ENCODE measurements at regions not wholly inside any gene's neighbourhood (a gene's known extent, or its start where the extent isn't known, plus 50 kb on each side); places are given as distances from the start of the nearest gene placed in this dataset.
"Not testable (repeated sequence)": the region's sequence is repeated elsewhere in the genome, so short reads cannot be mapped to it uniquely, and the experiment has no call there.

GRCh38 chr19:29045679-29046254 is 167.2 kb downstream of the UQCRFS1 start:
- H3K4me1 ChIP-seq (ENCODE audit: insufficient read depth, low read length), result no peaks in the 10 kb centered on the region

GRCh38 chr19:29044037-29044436 is 168.9 kb downstream of the UQCRFS1 start:
- H3K27me3 ChIP-seq (ENCODE audit: insufficient read depth, low read length), result no peaks in the 10 kb centered on the region
- no peaks in the 10 kb centered on the region for H3K9me3 ChIP-seq (ENCODE audit: low read depth, low read length)
- no peak overlapping the region for H3K4me3 ChIP-seq (ENCODE audit: low read length)
- no peaks in the 10 kb centered on the region for H3K4me1 ChIP-seq (ENCODE audit: insufficient read depth, low read length)

More at GRCh38 chr19:29045679-29046254, 167.2 kb downstream of the UQCRFS1 start:
- no peaks in the 10 kb centered on the region for H3K9me3 ChIP-seq (ENCODE audit: low read depth, low read length)
- H3K4me3 ChIP-seq (ENCODE audit: low read length), result no peak overlapping the region
- no peaks in the 10 kb centered on the region for H3K27me3 ChIP-seq (ENCODE audit: insufficient read depth, low read length)

- no peaks in the 10 kb centered on the region for H3K4me1 ChIP-seq (ENCODE audit: insufficient read depth, low read length)
- no peak overlapping the region for H3K4me3 ChIP-seq (ENCODE audit: low read length)
- H3K9me3 ChIP-seq (ENCODE audit: low read depth, low read length), result no peaks in the 10 kb centered on the region
- no peaks in the 10 kb centered on the region for H3K27me3 ChIP-seq (ENCODE audit: insufficient read depth, low read length)
Observed at GRCh38 chr19:29042450-29042849, 170.5 kb downstream of the UQCRFS1 start.

- Histone ChIP-seq H3K4me3 (ENCODE audit: low read length) (no peak overlapping the region), H3K27me3 (ENCODE audit: insufficient read depth, low read length) (no peaks in the 10 kb centered on the region), H3K9me3 (ENCODE audit: low read depth, low read length) (no peaks in the 10 kb centered on the region), H3K4me1 (ENCODE audit: insufficient read depth, low read length) (no peaks in the 10 kb centered on the region)
Observed at GRCh38 chr19:29040951-29041350, 172.0 kb downstream of the UQCRFS1 start.

GRCh38 chr19:29040292-29040691 is 172.7 kb downstream of the UQCRFS1 start:
- Histone ChIP-seq H3K4me3 (ENCODE audit: low read length) (no peak overlapping the region), H3K27me3 (ENCODE audit: insufficient read depth, low read length) (no peaks in the 10 kb centered on the region), H3K4me1 (ENCODE audit: insufficient read depth, low read length) (no peaks in the 10 kb centered on the region), H3K9me3 (ENCODE audit: low read depth, low read length) (no peaks in the 10 kb centered on the region)

- not testable (repeated sequence) for H3K9me3 ChIP-seq (ENCODE audit: low read depth, low read length); H3K4me1 ChIP-seq (ENCODE audit: insufficient read depth, low read length); H3K27me3 ChIP-seq (ENCODE audit: insufficient read depth, low read length); H3K4me3 ChIP-seq (ENCODE audit: low read length)
Observed at GRCh38 chr19:29039036-29039435, 173.9 kb downstream of the UQCRFS1 start.

GRCh38 chr19:29031216-29031615 is 181.7 kb downstream of the UQCRFS1 start:
- Histone ChIP-seq H3K4me3 (ENCODE audit: low read length) (no peak overlapping the region), H3K4me1 (ENCODE audit: insufficient read depth, low read length) (no peaks in the 10 kb centered on the region), H3K9me3 (ENCODE audit: low read depth, low read length) (no peaks in the 10 kb centered on the region), H3K27me3 (ENCODE audit: insufficient read depth, low read length) (no peaks in the 10 kb centered on the region)

- no peaks in the 10 kb centered on the region for H3K9me3 ChIP-seq (ENCODE audit: low read depth, low read length)
- H3K4me3 ChIP-seq (ENCODE audit: low read length), result no peak overlapping the region
- no peaks in the 10 kb centered on the region for H3K4me1 ChIP-seq (ENCODE audit: insufficient read depth, low read length)
- no peaks in the 10 kb centered on the region for H3K27me3 ChIP-seq (ENCODE audit: insufficient read depth, low read length)
Observed at GRCh38 chr19:29029268-29029958, 183.5 kb downstream of the UQCRFS1 start.

- H3K4me1 ChIP-seq (ENCODE audit: insufficient read depth, low read length), result no peaks in the 10 kb centered on the region
- H3K4me3 ChIP-seq (ENCODE audit: low read length), result no peak overlapping the region
- H3K27me3 ChIP-seq (ENCODE audit: insufficient read depth, low read length), result no peaks in the 10 kb centered on the region
- H3K9me3 ChIP-seq (ENCODE audit: low read depth, low read length), result no peaks in the 10 kb centered on the region
Observed at GRCh38 chr19:29022599-29022998, 190.4 kb downstream of the UQCRFS1 start.

- H3K4me3 ChIP-seq (ENCODE audit: low read length), result no peak overlapping the region
- no peaks in the 10 kb centered on the region for H3K4me1 ChIP-seq (ENCODE audit: insufficient read depth, low read length)
- H3K9me3 ChIP-seq (ENCODE audit: low read depth, low read length), result no peaks in the 10 kb centered on the region
- H3K27me3 ChIP-seq (ENCODE audit: insufficient read depth, low read length), result no peaks in the 10 kb centered on the region
Observed at GRCh38 chr19:29022165-29022564, 190.8 kb downstream of the UQCRFS1 start.

- H3K4me3 ChIP-seq (ENCODE audit: low read length), result no peak overlapping the region
- no peaks in the 10 kb centered on the region for H3K4me1 ChIP-seq (ENCODE audit: insufficient read depth, low read length)
- H3K27me3 ChIP-seq (ENCODE audit: insufficient read depth, low read length), result no peaks in the 10 kb centered on the region
- H3K9me3 ChIP-seq (ENCODE audit: low read depth, low read length), result no peaks in the 10 kb centered on the region
Observed at GRCh38 chr19:29021232-29021916, 191.6 kb downstream of the UQCRFS1 start.

GRCh38 chr19:29019403-29019802 is 193.5 kb downstream of the UQCRFS1 start:
- no peak overlapping the region for H3K4me3 ChIP-seq (ENCODE audit: low read length)
- H3K9me3 ChIP-seq (ENCODE audit: low read depth, low read length), result no peaks in the 10 kb centered on the region
- H3K4me1 ChIP-seq (ENCODE audit: insufficient read depth, low read length), result no peaks in the 10 kb centered on the region
- no peaks in the 10 kb centered on the region for H3K27me3 ChIP-seq (ENCODE audit: insufficient read depth, low read length)

GRCh38 chr19:29018542-29018941 is 194.4 kb downstream of the UQCRFS1 start:
- no peaks in the 10 kb centered on the region for H3K9me3 ChIP-seq (ENCODE audit: low read depth, low read length)
- no peaks in the 10 kb centered on the region for H3K4me1 ChIP-seq (ENCODE audit: insufficient read depth, low read length)
- H3K27me3 ChIP-seq (ENCODE audit: insufficient read depth, low read length), result no peaks in the 10 kb centered on the region
- no peak overlapping the region for H3K4me3 ChIP-seq (ENCODE audit: low read length)

- Histone ChIP-seq H3K4me1 (ENCODE audit: insufficient read depth, low read length) (no peaks in the 10 kb centered on the region), H3K9me3 (ENCODE audit: low read depth, low read length) (no peaks in the 10 kb centered on the region), H3K27me3 (ENCODE audit: insufficient read depth, low read length) (no peaks in the 10 kb centered on the region), H3K4me3 (ENCODE audit: low read length) (no peak overlapping the region)
Observed at GRCh38 chr19:29017788-29018187, 195.2 kb downstream of the UQCRFS1 start.

GRCh38 chr19:29016926-29017760 is 195.8 kb downstream of the UQCRFS1 start:
- H3K4me3 ChIP-seq (ENCODE audit: low read length), result no peak overlapping the region
- H3K4me1 ChIP-seq (ENCODE audit: insufficient read depth, low read length), result no peaks in the 10 kb centered on the region
- no peaks in the 10 kb centered on the region for H3K27me3 ChIP-seq (ENCODE audit: insufficient read depth, low read length)
- H3K9me3 ChIP-seq (ENCODE audit: low read depth, low read length), result no peaks in the 10 kb centered on the region

Data from mononuclear cell (primary cell).